A673 (cell line): ENCODE measurements at regions not wholly inside any gene's neighbourhood (a gene's known extent, or its start where the extent isn't known, plus 50 kb on each side); places are given as distances from the start of the nearest gene placed in this dataset.

Experiments
- BruUV-seq: library from RNA; stranded (reverse); fragments of 400-500 nt; replicated peaks from 2 replicates; lab custom pipeline; 2021; lab: Mats Ljungman, UMichigan
- CTCF ChIA-PET: fragments of 300-600 bp; sonication (Branson Sonifier 250); formaldehyde crosslinking; loops from one replicate; lab custom pipeline; 2022; ENCODE audit warnings: antibody characterized with exemption; lab: Charles Lee
- POLR2A ChIA-PET: fragments of 300-600 bp; sonication (Branson Sonifier 250); formaldehyde crosslinking; loops from one replicate; lab custom pipeline; 2022; ENCODE audit warnings: antibody characterized with exemption; ENCODE audit not compliant: low non-redundant PET; lab: Charles Lee
- DNase-seq: peaks from one replicate; pipeline ENCODE4 v3.0.0-alpha.2; 2015; ENCODE audit warnings: low spot score
- H3K27ac ChIP-seq: fragments of 200-600 bp; sonication (generic); 2 replicates; pipeline ENCODE4 v1.5.1; 2016; ENCODE audit warnings: mixed run types, low read depth, mild to moderate bottlenecking, mixed read lengths, antibody characterized with exemption, low read length; ENCODE audit not compliant: poor library complexity, severe bottlenecking
- H3K27me3 ChIP-seq: fragments of 200-600 bp; sonication (generic); replicated peaks from 2 replicates; pipeline ENCODE4 v1.6.1; 2017; ENCODE audit warnings: mixed run types, low read depth, mild to moderate bottlenecking, mixed read lengths, antibody characterized with exemption, low read length; ENCODE audit not compliant: insufficient read depth, poor library complexity
- H3K36me3 ChIP-seq: fragments of 200-600 bp; sonication (generic); 2 replicates; pipeline ENCODE4 v1.6.1; 2016; ENCODE audit warnings: mixed run types, mild to moderate bottlenecking, mixed read lengths, antibody characterized with exemption, low read length; ENCODE audit not compliant: insufficient read depth, poor library complexity, severe bottlenecking
- H3K4me1 ChIP-seq: fragments of 200-600 bp; sonication (generic); 2 replicates; pipeline ENCODE4 v1.6.1; 2017; ENCODE audit warnings: mixed run types, mild to moderate bottlenecking, mixed read lengths, antibody characterized with exemption, low read length; ENCODE audit not compliant: insufficient read depth, poor library complexity, severe bottlenecking
- H3K4me3 ChIP-seq: fragments of 200-600 bp; sonication (generic); 2 replicates; pipeline ENCODE4 v1.5.1; 2016; ENCODE audit warnings: low read depth, mixed run types, mild to moderate bottlenecking, mixed read lengths, low read length; ENCODE audit not compliant: poor library complexity, severe bottlenecking
- H3K9me3 ChIP-seq: fragments of 200-600 bp; sonication (generic); 2 replicates; pipeline ENCODE4 v1.6.1; 2016; ENCODE audit warnings: mixed run types, low read depth, mild to moderate bottlenecking, mixed read lengths, antibody characterized with exemption, low read length; ENCODE audit not compliant: poor library complexity, severe bottlenecking
- EZH2 ChIP-seq: fragments of 200-600 bp; sonication (generic); IDR thresholded peaks from 2 replicates; pipeline ENCODE4 v1.6.1; 2017; ENCODE audit warnings: borderline replicate concordance, low read depth, mild to moderate bottlenecking, mixed read lengths, antibody characterized with exemption, low read length; ENCODE audit not compliant: poor library complexity, severe bottlenecking
- intact Hi-C: fragments of 100-400 bp; cut with micrococcal nuclease; formaldehyde crosslinking; loops from one replicate; pipeline ENCODE4 v1.10.0; 2022; ENCODE audit not compliant: unreplicated experiment
- TF ChIP-seq, protein P1 (sequence below): fragments of 300-800, 200-600 bp; sonication (generic); conservative IDR thresholded peaks from 2 replicates; pipeline ENCODE4 v1.5.1; 2017; ENCODE audit warnings: low read depth, mild to moderate bottlenecking, antibody characterized with exemption, low read length, moderate library complexity, mixed read lengths

- intact Hi-C loops, result loop anchor here (10.0 kb wide), 1 partner anchor 691 kb away; no protein-coding TSS in a partner anchor
- no TSS peak for BruUV-seq
Observed at GRCh38 chr21:17673261-17674020, 60.7 kb upstream of the BTG3 start.

DNA sequence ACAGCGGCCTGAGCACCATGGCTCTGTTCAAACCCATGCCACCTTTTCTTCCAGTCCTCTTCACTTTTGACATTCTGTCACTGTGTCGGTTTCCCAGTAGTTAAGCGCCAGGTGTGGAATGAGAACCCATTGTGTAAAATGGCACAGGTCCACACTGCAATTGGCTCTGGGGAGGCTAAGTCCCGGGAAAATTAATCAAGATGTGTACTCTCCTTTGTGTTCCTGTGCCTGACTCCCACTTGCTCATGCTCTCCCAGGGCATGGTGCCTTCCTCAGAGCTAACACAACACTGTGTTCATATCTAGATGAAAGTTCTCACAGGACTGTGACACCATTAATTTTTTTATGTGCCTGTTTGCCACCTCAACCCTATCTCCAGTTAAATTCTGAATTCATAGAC is 59.0 kb upstream of the BTG3 start:
- CTCF ChIA-PET, result no interaction called here
- no peaks in the 10 kb centered on the region for H3K4me1 ChIP-seq
- no peaks in the 10 kb centered on the region for H3K27me3 ChIP-seq
- no peaks in the 10 kb centered on the region for H3K9me3 ChIP-seq
- TF ChIP-seq, protein P1, sequence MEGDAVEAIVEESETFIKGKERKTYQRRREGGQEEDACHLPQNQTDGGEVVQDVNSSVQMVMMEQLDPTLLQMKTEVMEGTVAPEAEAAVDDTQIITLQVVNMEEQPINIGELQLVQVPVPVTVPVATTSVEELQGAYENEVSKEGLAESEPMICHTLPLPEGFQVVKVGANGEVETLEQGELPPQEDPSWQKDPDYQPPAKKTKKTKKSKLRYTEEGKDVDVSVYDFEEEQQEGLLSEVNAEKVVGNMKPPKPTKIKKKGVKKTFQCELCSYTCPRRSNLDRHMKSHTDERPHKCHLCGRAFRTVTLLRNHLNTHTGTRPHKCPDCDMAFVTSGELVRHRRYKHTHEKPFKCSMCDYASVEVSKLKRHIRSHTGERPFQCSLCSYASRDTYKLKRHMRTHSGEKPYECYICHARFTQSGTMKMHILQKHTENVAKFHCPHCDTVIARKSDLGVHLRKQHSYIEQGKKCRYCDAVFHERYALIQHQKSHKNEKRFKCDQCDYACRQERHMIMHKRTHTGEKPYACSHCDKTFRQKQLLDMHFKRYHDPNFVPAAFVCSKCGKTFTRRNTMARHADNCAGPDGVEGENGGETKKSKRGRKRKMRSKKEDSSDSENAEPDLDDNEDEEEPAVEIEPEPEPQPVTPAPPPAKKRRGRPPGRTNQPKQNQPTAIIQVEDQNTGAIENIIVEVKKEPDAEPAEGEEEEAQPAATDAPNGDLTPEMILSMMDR, result no peak
- TF ChIP-seq EZH2, result no peak
- H3K36me3 ChIP-seq, result no peaks in the 10 kb centered on the region
- POLR2A ChIA-PET, result no interaction called here
- intact Hi-C loops, result loop anchor here (10.0 kb wide), 1 partner anchor 693 kb away; no protein-coding TSS in a partner anchor
- DNase-seq, result no peak
- no TSS peak for BruUV-seq
- H3K4me3 ChIP-seq, result no peak overlapping the region
- H3K27ac ChIP-seq, result no peak overlapping the region

More at GRCh38 chr21:17673261-17674020, 60.7 kb upstream of the BTG3 start:
- POLR2A ChIA-PET, result no interaction called here
- Histone ChIP-seq H3K27ac (no peak overlapping the region), H3K4me3 (no peak overlapping the region), H3K9me3 (no peaks in the 10 kb centered on the region), H3K36me3 (no peaks in the 10 kb centered on the region), H3K27me3 (no peaks in the 10 kb centered on the region), H3K4me1 (no peaks in the 10 kb centered on the region)
- no peak for DNase-seq
- CTCF ChIA-PET, result no interaction called here
- TF ChIP-seq, protein P1, result no peak
- no peak for TF ChIP-seq EZH2

DNA sequence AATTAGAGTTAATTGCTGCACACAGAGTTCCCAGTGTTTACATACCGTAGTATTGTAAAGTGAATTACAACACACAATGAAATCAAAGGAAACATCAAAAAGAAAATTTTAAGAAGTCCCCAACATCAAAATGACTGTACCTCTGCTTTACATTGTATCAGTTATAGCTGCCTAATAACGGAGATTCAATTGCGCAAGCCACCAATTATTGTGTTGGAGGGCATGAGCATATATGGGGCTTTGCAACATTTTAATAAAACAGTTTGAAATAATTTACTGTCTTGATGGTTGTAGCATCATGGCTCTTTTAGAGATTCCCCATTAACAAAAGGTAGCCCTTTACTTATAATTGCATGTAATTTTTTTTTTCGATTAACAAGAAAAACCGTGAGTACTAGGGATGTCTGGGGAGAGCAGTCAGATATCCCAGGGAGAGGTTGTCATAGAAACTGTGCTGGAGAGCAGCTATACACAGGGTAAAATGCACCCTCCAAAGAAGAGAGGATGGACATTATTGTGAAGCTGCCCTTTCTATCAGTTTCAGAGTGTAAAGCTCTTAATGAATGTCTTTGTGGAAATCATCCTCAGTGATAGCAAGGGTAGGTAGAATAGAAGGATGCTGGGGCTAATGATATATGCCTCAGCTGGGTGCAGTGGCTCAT is 55.9 kb upstream of the BTG3 start:
- POLR2A ChIA-PET, result no interaction called here
- Histone ChIP-seq H3K4me1 (no peaks in the 10 kb centered on the region), H3K36me3 (no peaks in the 10 kb centered on the region), H3K27me3 (no peaks in the 10 kb centered on the region), H3K4me3 (no peak overlapping the region), H3K9me3 (no peaks in the 10 kb centered on the region), H3K27ac (no peak overlapping the region)
- intact Hi-C loops, result loop anchor here (10.0 kb wide), 1 partner anchor 284 kb away; no protein-coding TSS in a partner anchor
- DNase-seq, result no peak
- BruUV-seq, result no TSS peak
- CTCF ChIA-PET, result no interaction called here
- TF ChIP-seq EZH2, result no peak
- TF ChIP-seq, protein P1, result no peak
